Spinal cord (tissue), 9 donors: ENCODE measurements at regions not wholly inside any gene's neighbourhood (a gene's known extent, or its start where the extent isn't known, plus 50 kb on each side); places are given as distances from the start of the nearest gene placed in this dataset.

ENCODE experiments used
- DNase-seq, 6 donors: peaks; one replicate each; pipeline versions ENCODE4 v3.0.0 to v3.0.0-alpha.2; 2013 to 2015; ENCODE audit warnings: low spot score in 6 of 6, low read depth in 4 of 6
- H3K27ac ChIP-seq: one replicate; pipeline ENCODE4 v1.5.1; 2013; ENCODE audit warnings: low read depth, low read length, control low read depth
- H3K27me3 ChIP-seq: one replicate; pipeline ENCODE4 v1.6.1; 2013; ENCODE audit warnings: low read length; ENCODE audit not compliant: control insufficient read depth, insufficient read depth
- H3K36me3 ChIP-seq: one replicate; pipeline ENCODE4 v1.6.1; 2013; ENCODE audit warnings: low read length; ENCODE audit not compliant: control insufficient read depth, insufficient read depth
- H3K4me1 ChIP-seq: one replicate; pipeline ENCODE4 v1.6.1; 2013; ENCODE audit warnings: low read length; ENCODE audit not compliant: control insufficient read depth, insufficient read depth
- H3K4me3 ChIP-seq: one replicate; pipeline ENCODE4 v1.5.1; 2013; ENCODE audit warnings: low read depth, low read length, control low read depth
- H3K9me3 ChIP-seq: one replicate; pipeline ENCODE4 v1.6.1; 2013; ENCODE audit warnings: low read length; ENCODE audit not compliant: control insufficient read depth, insufficient read depth
- WGBS: methylation state at CpG from one replicate; pipeline ENCODE4 v1.1.5; 2013; ENCODE audit warnings: missing lambda C conversion rate; ENCODE audit not compliant: insufficient coverage; 5-methylcytosine and 5-hydroxymethylcytosine counted together
- donor health status: healthy.

DNA sequence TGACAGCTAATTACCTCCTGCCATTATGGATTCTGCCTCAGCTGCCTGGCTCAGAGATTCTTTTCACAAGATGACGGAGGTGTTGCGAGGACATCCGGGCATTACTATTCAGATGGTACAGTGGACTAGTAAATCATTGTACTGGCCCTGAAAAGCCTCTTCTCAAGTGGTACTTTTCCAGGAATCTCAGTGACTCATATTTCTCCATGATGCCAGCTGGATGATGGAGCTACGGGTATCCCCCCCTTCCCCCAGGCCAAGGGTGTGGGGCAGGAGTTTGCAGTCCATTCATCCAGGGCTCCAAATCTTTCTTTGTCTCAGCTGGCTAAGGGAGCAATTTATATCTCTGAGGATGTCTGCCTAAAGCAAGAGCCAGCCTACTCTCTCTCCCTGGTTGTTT, 107.7 kb upstream of the GPR139 start:
- H3K9me3 ChIP-seq, result no peaks in the 10 kb centered on the region
- H3K36me3 ChIP-seq, result no peaks in the 10 kb centered on the region
- H3K4me1 ChIP-seq, result peaks cover 3% of the 10 kb centered on the region
- no peak overlapping the region for H3K27ac ChIP-seq
- WGBS, result 60% methylated on average over 3 of the region's 4 CpGs
- DNase-seq, result peak in 2 of 6 donors; percentile 26 to 61
- H3K4me3 ChIP-seq, result no peak overlapping the region
- H3K27me3 ChIP-seq, result no peaks in the 10 kb centered on the region

DNA sequence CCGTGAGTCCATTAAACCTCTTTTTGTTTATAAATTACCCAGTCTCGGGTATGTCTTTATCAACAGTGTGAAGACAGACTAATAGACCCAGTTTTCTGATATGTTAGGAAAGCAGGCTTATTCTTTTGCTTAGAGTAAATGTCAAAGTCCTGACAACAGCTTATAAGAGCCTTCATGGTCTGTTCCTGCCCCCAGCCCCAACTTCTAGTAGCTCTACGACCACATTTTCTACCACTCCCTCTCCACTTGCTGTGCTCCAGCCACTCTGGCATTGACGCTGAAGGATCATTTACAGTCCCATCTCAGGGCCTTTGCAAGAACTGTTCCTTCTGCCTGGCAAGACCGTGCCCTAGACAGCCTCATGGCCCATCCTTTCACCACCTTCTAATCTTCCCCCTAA, 104.6 kb upstream of the GPR139 start:
- Histone ChIP-seq H3K4me3 (no peak overlapping the region), H3K27me3 (no peaks in the 10 kb centered on the region), H3K27ac (no peak overlapping the region), H3K36me3 (no peaks in the 10 kb centered on the region), H3K9me3 (no peaks in the 10 kb centered on the region), H3K4me1 (peaks cover 8% of the 10 kb centered on the region)
- no peak for DNase-seq
- WGBS, result 92% methylated on average over 3 of the region's 5 CpGs

- Histone ChIP-seq H3K4me1 (peaks cover 4% of the 10 kb centered on the region), H3K4me3 (no peak overlapping the region), H3K36me3 (no peaks in the 10 kb centered on the region), H3K27ac (no peak overlapping the region), H3K9me3 (no peaks in the 10 kb centered on the region), H3K27me3 (no peaks in the 10 kb centered on the region)
- WGBS, result no CpG with 5 or more reads among the region's 3 CpGs
- peak in 4 of 6 donors; percentile 17 to 80 (median 36) for DNase-seq
Observed at GRCh38 chr16:20175358-20175757, 101.7 kb upstream of the GPR139 start.

DNA sequence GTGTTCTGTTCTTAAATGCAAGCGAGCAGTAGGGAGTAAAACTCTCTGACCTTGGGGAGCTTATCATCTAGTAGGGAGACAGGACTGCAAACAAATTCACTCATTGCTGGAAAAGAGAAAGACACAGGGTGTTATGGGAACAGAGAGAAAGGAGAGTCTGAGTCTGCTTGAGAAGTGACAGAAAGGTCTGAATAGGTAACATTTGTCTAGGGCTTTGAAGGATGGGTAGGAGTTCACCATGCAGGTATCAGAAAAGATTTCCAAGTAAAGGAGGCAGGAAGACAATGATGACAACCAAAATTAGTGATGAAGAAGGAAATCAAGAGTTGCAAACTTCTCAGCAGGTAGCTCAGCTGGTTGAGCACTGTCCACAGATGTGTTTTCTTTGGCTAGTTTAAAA, 93.6 kb upstream of the GPR139 start:
- no peaks in the 10 kb centered on the region for H3K9me3 ChIP-seq

GRCh38 chr16:20166531-20167235, 93.0 kb upstream of the GPR139 start:
- H3K4me1 ChIP-seq, result no peaks in the 10 kb centered on the region
- DNase-seq, result peak in 1 of 6 donors; percentile 62
- H3K27ac ChIP-seq, result no peak overlapping the region
- no peak overlapping the region for H3K4me3 ChIP-seq
- no peaks in the 10 kb centered on the region for H3K27me3 ChIP-seq
- 70% methylated on average over 8 of the region's 15 CpGs for WGBS
- H3K9me3 ChIP-seq, result no peaks in the 10 kb centered on the region
- no peaks in the 10 kb centered on the region for H3K36me3 ChIP-seq

More for the DNA sequence above, 93.6 kb upstream of the GPR139 start:
- no peaks in the 10 kb centered on the region for H3K4me1 ChIP-seq
- 88% methylated on average over 1 of the region's 1 CpG for WGBS
- H3K27me3 ChIP-seq, result no peaks in the 10 kb centered on the region
- H3K27ac ChIP-seq, result no peak overlapping the region
- no peak overlapping the region for H3K4me3 ChIP-seq
- no peak for DNase-seq
- H3K36me3 ChIP-seq, result no peaks in the 10 kb centered on the region

- no peak for DNase-seq
- WGBS, result no CpG with 5 or more reads among the region's 1 CpG
Observed at GRCh38 chr16:20153444-20153843, 79.8 kb upstream of the GPR139 start.

DNA sequence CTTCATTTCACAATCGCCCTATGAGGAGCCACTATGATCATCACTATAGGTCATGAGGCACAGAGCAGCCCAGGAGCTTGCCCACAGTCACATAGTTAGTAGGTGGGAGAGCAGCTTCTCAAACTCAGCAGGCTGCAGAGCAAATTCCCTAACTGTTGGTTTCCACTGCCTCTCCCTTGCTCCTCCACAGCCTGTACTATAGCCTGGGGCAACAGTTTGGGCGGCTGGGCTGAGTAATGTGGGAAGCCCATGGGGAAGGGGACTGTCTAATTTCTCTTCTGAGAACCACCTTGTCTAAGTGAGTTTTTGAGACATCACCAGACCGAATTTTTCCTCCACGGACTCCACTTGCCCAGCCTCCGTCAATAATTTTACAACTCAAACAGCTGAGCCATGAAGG, 73.4 kb upstream of the GPR139 start:
- H3K4me3 ChIP-seq, result no peak overlapping the region
- H3K27me3 ChIP-seq, result no peaks in the 10 kb centered on the region
- H3K27ac ChIP-seq, result no peak overlapping the region
- no peaks in the 10 kb centered on the region for H3K9me3 ChIP-seq
- DNase-seq, result no peak
- H3K4me1 ChIP-seq, result no peaks in the 10 kb centered on the region
- no CpG with 5 or more reads among the region's 5 CpGs for whole genome bisulfite sequencing
- no peaks in the 10 kb centered on the region for H3K36me3 ChIP-seq

More at GRCh38 chr16:20153444-20153843, 79.8 kb upstream of the GPR139 start:
- peaks cover 2% of the 10 kb centered on the region for H3K9me3 ChIP-seq
- H3K4me1 ChIP-seq, result no peaks in the 10 kb centered on the region
- H3K4me3 ChIP-seq, result no peak overlapping the region
- no peaks in the 10 kb centered on the region for H3K36me3 ChIP-seq
- H3K27ac ChIP-seq, result no peak overlapping the region
- H3K27me3 ChIP-seq, result no peaks in the 10 kb centered on the region

DNA sequence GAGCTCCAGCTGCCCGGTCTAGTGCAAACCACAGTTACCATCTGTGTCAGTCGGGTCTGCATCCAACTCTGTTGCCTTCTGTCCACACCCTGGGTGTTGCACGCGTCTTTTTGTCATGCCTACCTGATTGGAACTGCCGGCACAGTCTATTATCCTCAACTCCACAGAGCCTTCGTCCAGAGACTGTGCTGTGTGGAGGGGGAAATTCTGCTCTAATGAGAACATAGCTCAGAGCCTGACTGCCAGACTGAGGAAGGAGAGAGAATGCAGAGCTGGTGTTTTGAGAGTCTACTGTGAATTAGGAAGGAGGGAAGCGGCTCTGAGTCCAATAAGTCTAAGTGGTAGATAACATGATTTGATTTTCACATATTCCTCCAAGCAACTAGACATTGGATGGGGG, 68.3 kb upstream of the GPR139 start:
- Histone ChIP-seq H3K4me1 (no peaks in the 10 kb centered on the region), H3K36me3 (no peaks in the 10 kb centered on the region), H3K4me3 (no peak overlapping the region), H3K27me3 (no peaks in the 10 kb centered on the region), H3K27ac (no peak overlapping the region), H3K9me3 (no peaks in the 10 kb centered on the region)
- WGBS, result 57% methylated on average over 2 of the region's 7 CpGs
- DNase-seq, result peak in 3 of 6 donors; percentile 26 to 80 (median 33)

GRCh38 chr16:20137909-20138308, 64.2 kb upstream of the GPR139 start:
- Histone ChIP-seq H3K36me3 (no peaks in the 10 kb centered on the region), H3K27ac (no peak overlapping the region), H3K4me3 (no peak overlapping the region), H3K9me3 (no peaks in the 10 kb centered on the region), H3K4me1 (no peaks in the 10 kb centered on the region), H3K27me3 (no peaks in the 10 kb centered on the region)
- no CpG with 5 or more reads among the region's 2 CpGs for WGBS
- DNase-seq, result no peak

DNA sequence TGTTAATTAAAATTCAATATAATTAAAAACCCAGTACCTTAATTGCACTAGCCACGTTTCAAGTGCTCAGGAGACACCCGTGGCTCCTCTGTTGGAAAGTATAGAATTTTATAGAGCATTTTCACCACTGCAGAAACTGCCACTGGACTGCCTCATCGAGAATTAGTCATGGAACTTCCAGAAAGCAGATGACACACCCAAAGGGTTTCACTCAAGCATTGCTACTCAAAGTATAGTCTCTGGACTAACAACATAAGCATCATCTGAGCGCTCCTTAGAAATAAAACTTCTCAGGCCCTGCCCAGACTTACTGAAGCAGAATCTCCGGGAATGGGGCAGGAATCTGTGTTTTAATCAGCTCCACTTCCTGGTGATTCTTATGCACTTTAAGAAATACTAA, 63.5 kb upstream of the GPR139 start:
- H3K27ac ChIP-seq, result no peak overlapping the region
- H3K36me3 ChIP-seq, result no peaks in the 10 kb centered on the region
- no peaks in the 10 kb centered on the region for H3K9me3 ChIP-seq
- no peak overlapping the region for H3K4me3 ChIP-seq
- no peaks in the 10 kb centered on the region for H3K4me1 ChIP-seq
- H3K27me3 ChIP-seq, result no peaks in the 10 kb centered on the region
- WGBS, result no CpG with 5 or more reads among the region's 5 CpGs
- no peak for DNase-seq
